Fibroblast of lung (primary cell): ENCODE measurements at regions not wholly inside any gene's neighbourhood (a gene's known extent, or its start where the extent isn't known, plus 50 kb on each side); places are given as distances from the start of the nearest gene placed in this dataset.

Source experiments
- EZH2 ChIP-seq: IDR thresholded peaks from 2 replicates; pipeline ENCODE4 v1.5.1; 2012; ENCODE audit warnings: low read length, control low read depth, mild to moderate bottlenecking; ENCODE audit errors: missing control alignments
- TF ChIP-seq, protein P1 (sequence below), 2 donors: IDR thresholded peaks in 1 of 2; conservative IDR thresholded peaks in 1 of 2; 1 replicate in 1 of 2; 2 replicates in 1 of 2; pipeline ENCODE4 v1.5.1; 2011 to 2012; ENCODE audit warnings: low read length in 2 of 2, control low read depth in 1 of 2, inconsistent platforms in 1 of 2, low read depth in 1 of 2, mild to moderate bottlenecking in 1 of 2

DNA sequence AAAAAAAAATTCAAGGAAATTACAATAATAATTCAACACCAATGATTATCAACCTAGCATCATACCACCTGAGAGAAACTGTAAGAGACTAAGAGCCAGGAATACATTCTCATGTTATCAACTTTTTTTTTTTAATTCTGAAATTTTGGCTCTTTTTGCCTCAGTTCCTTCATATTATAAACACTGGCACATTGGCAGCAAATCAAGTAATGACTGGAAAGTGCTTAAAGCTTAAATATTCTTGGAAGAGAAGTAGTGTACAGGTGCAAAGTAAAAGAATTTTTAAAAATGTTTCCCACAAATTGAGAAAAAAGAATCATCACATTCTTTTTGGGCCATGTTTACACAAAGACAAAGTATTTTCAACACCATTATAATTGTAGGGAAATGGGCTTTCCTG is 296.9 kb upstream of the SOX5 start:
- TF ChIP-seq, protein P1, sequence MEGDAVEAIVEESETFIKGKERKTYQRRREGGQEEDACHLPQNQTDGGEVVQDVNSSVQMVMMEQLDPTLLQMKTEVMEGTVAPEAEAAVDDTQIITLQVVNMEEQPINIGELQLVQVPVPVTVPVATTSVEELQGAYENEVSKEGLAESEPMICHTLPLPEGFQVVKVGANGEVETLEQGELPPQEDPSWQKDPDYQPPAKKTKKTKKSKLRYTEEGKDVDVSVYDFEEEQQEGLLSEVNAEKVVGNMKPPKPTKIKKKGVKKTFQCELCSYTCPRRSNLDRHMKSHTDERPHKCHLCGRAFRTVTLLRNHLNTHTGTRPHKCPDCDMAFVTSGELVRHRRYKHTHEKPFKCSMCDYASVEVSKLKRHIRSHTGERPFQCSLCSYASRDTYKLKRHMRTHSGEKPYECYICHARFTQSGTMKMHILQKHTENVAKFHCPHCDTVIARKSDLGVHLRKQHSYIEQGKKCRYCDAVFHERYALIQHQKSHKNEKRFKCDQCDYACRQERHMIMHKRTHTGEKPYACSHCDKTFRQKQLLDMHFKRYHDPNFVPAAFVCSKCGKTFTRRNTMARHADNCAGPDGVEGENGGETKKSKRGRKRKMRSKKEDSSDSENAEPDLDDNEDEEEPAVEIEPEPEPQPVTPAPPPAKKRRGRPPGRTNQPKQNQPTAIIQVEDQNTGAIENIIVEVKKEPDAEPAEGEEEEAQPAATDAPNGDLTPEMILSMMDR (conservative IDR thresholded peaks at IDR 0.05 in 1 of 2, IDR thresholded peaks at IDR 0.05 in 1 of 2; ENCODE audit: low read depth in 1 of 2, low read length in 2 of 2) = no peak
- no peak for TF ChIP-seq EZH2
